ENCODE measurements at regions not wholly inside any gene's neighbourhood (a gene's known extent, or its start where the extent isn't known, plus 50 kb on each side); places are given as distances from the start of the nearest gene placed in this dataset.

DNA sequence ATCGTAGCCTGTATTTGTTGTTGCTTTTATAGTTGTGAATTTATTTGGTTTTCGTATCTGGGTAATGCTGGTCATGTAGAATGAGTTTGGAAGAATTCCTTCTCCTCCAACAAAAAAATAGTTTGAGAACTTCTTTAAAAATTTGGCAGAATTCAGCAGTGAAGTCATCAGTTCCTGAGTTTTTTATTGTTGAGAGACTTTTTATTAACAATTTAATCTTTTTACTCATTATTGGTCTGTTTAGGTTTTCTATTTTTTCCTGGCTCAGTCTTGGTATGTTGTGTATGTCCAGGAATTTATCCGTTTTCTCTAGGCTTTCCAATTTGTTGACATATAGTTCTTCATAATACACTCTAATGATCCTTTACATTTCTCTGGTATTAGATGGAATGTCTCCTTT lies 1613.3 kb upstream of the PIK3C3 start:
- no peaks in the 10 kb centered on the region for H3K9me2 ChIP-seq (ENCODE audit: low read depth, low read length)
- no peaks in the 10 kb centered on the region for H3K9me3 ChIP-seq (ENCODE audit: low read length)
- TF ChIP-seq, protein P1, sequence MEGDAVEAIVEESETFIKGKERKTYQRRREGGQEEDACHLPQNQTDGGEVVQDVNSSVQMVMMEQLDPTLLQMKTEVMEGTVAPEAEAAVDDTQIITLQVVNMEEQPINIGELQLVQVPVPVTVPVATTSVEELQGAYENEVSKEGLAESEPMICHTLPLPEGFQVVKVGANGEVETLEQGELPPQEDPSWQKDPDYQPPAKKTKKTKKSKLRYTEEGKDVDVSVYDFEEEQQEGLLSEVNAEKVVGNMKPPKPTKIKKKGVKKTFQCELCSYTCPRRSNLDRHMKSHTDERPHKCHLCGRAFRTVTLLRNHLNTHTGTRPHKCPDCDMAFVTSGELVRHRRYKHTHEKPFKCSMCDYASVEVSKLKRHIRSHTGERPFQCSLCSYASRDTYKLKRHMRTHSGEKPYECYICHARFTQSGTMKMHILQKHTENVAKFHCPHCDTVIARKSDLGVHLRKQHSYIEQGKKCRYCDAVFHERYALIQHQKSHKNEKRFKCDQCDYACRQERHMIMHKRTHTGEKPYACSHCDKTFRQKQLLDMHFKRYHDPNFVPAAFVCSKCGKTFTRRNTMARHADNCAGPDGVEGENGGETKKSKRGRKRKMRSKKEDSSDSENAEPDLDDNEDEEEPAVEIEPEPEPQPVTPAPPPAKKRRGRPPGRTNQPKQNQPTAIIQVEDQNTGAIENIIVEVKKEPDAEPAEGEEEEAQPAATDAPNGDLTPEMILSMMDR (IDR thresholded peaks at IDR 0.05; ENCODE audit: low read length), result no peak
- TF ChIP-seq EZH2 (IDR thresholded peaks at IDR 0.05; ENCODE audit: borderline replicate concordance, low read length), result no peak
- no peaks in the 10 kb centered on the region for H4K20me1 ChIP-seq (ENCODE audit: insufficient read depth, low read length)
- no peaks in the 10 kb centered on the region for H3K36me3 ChIP-seq (ENCODE audit: insufficient read depth, low read length)
- no peaks in the 10 kb centered on the region for H3K4me1 ChIP-seq (ENCODE audit: insufficient read depth, low read length, severe bottlenecking)
- no peak overlapping the region for H3K4me2 ChIP-seq (ENCODE audit: low read length)
- H3K27ac ChIP-seq (ENCODE audit: low read depth, low read length, poor library complexity, severe bottlenecking), result no peak overlapping the region
- H3K27me3 ChIP-seq (ENCODE audit: insufficient read depth, low read length), result no peaks in the 10 kb centered on the region
- no peak overlapping the region for H3K4me3 ChIP-seq (ENCODE audit: low read depth, low read length, poor library complexity, severe bottlenecking)
- no peak overlapping the region for H2AFZ ChIP-seq (ENCODE audit: low read length)
- H3K79me2 ChIP-seq (ENCODE audit: insufficient read depth, low read length), result no peaks in the 10 kb centered on the region
- H3F3A ChIP-seq (ENCODE audit: insufficient read depth, low read length), result no peaks in the 10 kb centered on the region
- H3K9ac ChIP-seq (ENCODE audit: low read length), result no peak overlapping the region

DNA sequence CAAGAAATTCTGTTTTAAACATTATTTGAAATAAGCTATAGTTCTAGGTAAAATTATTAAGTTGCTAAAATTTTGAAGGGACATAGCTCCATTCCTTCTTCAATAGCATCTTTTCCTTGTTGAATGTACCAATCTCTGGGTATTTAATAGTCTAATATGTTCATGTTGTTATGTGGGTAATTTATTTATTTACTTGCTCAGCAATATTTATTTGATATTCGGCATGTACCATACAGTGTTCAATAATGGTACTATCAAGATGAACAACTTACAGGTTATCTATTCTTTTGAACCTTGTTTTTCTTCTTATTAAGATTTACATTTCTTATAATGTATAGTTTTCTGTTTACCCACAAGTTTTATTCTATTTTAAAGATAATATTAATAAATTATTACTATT lies 1616.8 kb upstream of the PIK3C3 start:
- no peaks in the 10 kb centered on the region for H3F3A ChIP-seq (ENCODE audit: insufficient read depth, low read length)
- H3K4me2 ChIP-seq (ENCODE audit: low read length), result no peak overlapping the region
- H4K20me1 ChIP-seq (ENCODE audit: insufficient read depth, low read length), result no peaks in the 10 kb centered on the region
- H3K79me2 ChIP-seq (ENCODE audit: insufficient read depth, low read length), result no peaks in the 10 kb centered on the region
- no peaks in the 10 kb centered on the region for H3K4me1 ChIP-seq (ENCODE audit: insufficient read depth, low read length, severe bottlenecking)
- no peak overlapping the region for H2AFZ ChIP-seq (ENCODE audit: low read length)
- no peak overlapping the region for H3K4me3 ChIP-seq (ENCODE audit: low read depth, low read length, poor library complexity, severe bottlenecking)
- H3K27me3 ChIP-seq (ENCODE audit: insufficient read depth, low read length), result no peaks in the 10 kb centered on the region
- H3K9me3 ChIP-seq (ENCODE audit: low read length), result no peaks in the 10 kb centered on the region
- no peaks in the 10 kb centered on the region for H3K36me3 ChIP-seq (ENCODE audit: insufficient read depth, low read length)
- no peaks in the 10 kb centered on the region for H3K9me2 ChIP-seq (ENCODE audit: low read depth, low read length)
- no peak overlapping the region for H3K27ac ChIP-seq (ENCODE audit: low read depth, low read length, poor library complexity, severe bottlenecking)
- H3K9ac ChIP-seq (ENCODE audit: low read length), result no peak overlapping the region
- TF ChIP-seq EZH2 (IDR thresholded peaks at IDR 0.05; ENCODE audit: borderline replicate concordance, low read length), result no peak
- TF ChIP-seq, protein P1 (IDR thresholded peaks at IDR 0.05; ENCODE audit: low read length), result no peak

DNA sequence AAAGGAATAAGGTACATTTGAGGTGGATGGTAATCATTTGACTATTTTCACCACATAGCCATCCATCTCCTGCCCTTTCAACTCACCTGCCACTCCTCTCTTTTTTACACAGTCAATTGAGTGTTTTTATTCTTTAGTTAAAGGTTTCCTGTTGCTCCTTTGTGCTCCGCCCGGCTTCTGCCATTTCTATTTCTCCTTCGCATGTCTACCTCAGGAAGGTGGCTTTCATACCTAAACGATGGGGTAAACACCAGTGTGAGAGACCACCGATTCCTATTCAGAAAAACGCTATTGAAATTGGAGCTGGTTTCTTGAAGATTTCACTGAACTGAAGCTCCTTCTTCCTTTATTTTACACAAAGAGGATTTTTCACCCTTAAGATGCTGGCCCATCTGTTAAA lies 1628.0 kb upstream of the PIK3C3 start:
- Histone ChIP-seq H3K27ac (ENCODE audit: low read depth, low read length, poor library complexity, severe bottlenecking) (no peak overlapping the region), H3K4me3 (ENCODE audit: low read depth, low read length, poor library complexity, severe bottlenecking) (no peak overlapping the region), H3K36me3 (ENCODE audit: insufficient read depth, low read length) (no peaks in the 10 kb centered on the region), H3F3A (ENCODE audit: insufficient read depth, low read length) (no peaks in the 10 kb centered on the region), H2AFZ (ENCODE audit: low read length) (no peak overlapping the region), H4K20me1 (ENCODE audit: insufficient read depth, low read length) (no peaks in the 10 kb centered on the region), H3K9me2 (ENCODE audit: low read depth, low read length) (no peaks in the 10 kb centered on the region), H3K9ac (ENCODE audit: low read length) (no peak overlapping the region), H3K27me3 (ENCODE audit: insufficient read depth, low read length) (no peaks in the 10 kb centered on the region), H3K4me1 (ENCODE audit: insufficient read depth, low read length, severe bottlenecking) (no peaks in the 10 kb centered on the region), H3K9me3 (ENCODE audit: low read length) (no peaks in the 10 kb centered on the region), H3K79me2 (ENCODE audit: insufficient read depth, low read length) (no peaks in the 10 kb centered on the region), H3K4me2 (ENCODE audit: low read length) (no peak overlapping the region)
- TF ChIP-seq, protein P1 (IDR thresholded peaks at IDR 0.05; ENCODE audit: low read length), result no peak
- TF ChIP-seq EZH2 (IDR thresholded peaks at IDR 0.05; ENCODE audit: borderline replicate concordance, low read length), result no peak
